ENCODE measurements at regions not wholly inside any gene's neighbourhood (a gene's known extent, or its start where the extent isn't known, plus 50 kb on each side); places are given as distances from the start of the nearest gene placed in this dataset.

DNA sequence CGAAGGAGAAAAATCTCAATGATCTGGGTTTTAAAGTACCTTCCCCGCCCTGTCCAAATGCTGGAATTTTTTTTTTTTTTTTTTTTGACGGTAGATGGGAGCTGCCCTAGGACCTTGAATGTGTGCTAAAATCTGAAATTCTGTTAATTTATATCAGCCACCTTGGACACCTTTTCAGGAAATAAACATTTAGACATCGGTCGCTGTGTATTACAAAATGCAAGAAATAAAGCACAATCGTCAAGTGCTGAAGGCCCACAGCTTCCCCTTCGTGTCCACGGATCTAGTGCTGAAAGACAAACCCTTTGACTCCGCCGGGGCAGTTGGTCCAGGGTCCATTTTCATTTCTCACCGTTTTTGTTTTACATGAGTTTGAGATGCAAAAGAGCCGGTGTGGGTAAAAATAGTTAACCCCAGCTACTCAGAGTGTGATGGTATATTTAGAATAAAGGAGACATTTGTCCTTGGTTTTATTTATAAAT is 90.2 kb upstream of the CHD2 start:
- no peak for TF ChIP-seq ZNF788 (CRISPR knock-in tag; IDR thresholded peaks at IDR 0.05; ENCODE audit: borderline replicate concordance)
- TF ChIP-seq, protein P1, sequence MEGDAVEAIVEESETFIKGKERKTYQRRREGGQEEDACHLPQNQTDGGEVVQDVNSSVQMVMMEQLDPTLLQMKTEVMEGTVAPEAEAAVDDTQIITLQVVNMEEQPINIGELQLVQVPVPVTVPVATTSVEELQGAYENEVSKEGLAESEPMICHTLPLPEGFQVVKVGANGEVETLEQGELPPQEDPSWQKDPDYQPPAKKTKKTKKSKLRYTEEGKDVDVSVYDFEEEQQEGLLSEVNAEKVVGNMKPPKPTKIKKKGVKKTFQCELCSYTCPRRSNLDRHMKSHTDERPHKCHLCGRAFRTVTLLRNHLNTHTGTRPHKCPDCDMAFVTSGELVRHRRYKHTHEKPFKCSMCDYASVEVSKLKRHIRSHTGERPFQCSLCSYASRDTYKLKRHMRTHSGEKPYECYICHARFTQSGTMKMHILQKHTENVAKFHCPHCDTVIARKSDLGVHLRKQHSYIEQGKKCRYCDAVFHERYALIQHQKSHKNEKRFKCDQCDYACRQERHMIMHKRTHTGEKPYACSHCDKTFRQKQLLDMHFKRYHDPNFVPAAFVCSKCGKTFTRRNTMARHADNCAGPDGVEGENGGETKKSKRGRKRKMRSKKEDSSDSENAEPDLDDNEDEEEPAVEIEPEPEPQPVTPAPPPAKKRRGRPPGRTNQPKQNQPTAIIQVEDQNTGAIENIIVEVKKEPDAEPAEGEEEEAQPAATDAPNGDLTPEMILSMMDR (CRISPR knock-in tag; IDR thresholded peaks at IDR 0.05), result no peak
- TF ChIP-seq HNF1B (CRISPR knock-in tag; IDR thresholded peaks at IDR 0.05), result no peak
- TF ChIP-seq TAF15 (IDR thresholded peaks at IDR 0.05; ENCODE audit: low read depth, low read length, poor library complexity, severe bottlenecking), result no peak
- no peak for TF ChIP-seq U2AF2 (IDR thresholded peaks at IDR 0.05; ENCODE audit: low read depth, low read length)
- no peak for TF ChIP-seq ZNF747 (CRISPR knock-in tag; IDR thresholded peaks at IDR 0.05; ENCODE audit: borderline replicate concordance)
- TF ChIP-seq PHF8 (CRISPR knock-in tag; IDR thresholded peaks at IDR 0.05), result no peak
